H1 (cell line): ENCODE measurements at regions not wholly inside any gene's neighbourhood (a gene's known extent, or its start where the extent isn't known, plus 50 kb on each side); places are given as distances from the start of the nearest gene placed in this dataset.

ENCODE experiments used
- CTCF ChIA-PET: fragments of 300-600 bp; sonication (Branson Sonifier 250); formaldehyde crosslinking; loops from one replicate; lab custom pipeline; 2021; ENCODE audit not compliant: partially characterized antibody; lab: Charles Lee
- POLR2A ChIA-PET: fragments of 300-600 bp; sonication (Branson Sonifier 250); formaldehyde crosslinking; loops from one replicate; lab custom pipeline; 2021; ENCODE audit warnings: inconsistent platforms; ENCODE audit not compliant: partially characterized antibody; lab: Charles Lee
- DNase-seq, 2 experiments: peaks; one replicate each; pipeline versions ENCODE4 v3.0.0 to v3.0.0-alpha.2; 2010 to 2022; ENCODE audit warnings: low spot score in 2 of 2, low read depth in 1 of 2, mixed read lengths in 1 of 2
- FAIRE-seq: peaks from 2 replicates; lab custom pipeline; 2011; peaks lifted over from hg19 to GRCh38; lab: Jason Lieb, UNC
- H2AFZ ChIP-seq: 2 replicates; pipeline ENCODE4 v1.8.1; 2012; ENCODE audit warnings: low read length, inconsistent platforms
- H2AK5ac ChIP-seq: 2 replicates; pipeline ENCODE4 v1.6.1; 2013; ENCODE audit warnings: low read depth, low read length
- H2BK120ac ChIP-seq: replicated peaks from 2 replicates; pipeline ENCODE3; 2013; ENCODE audit warnings: low read depth, low read length, inconsistent platforms
- H2BK12ac ChIP-seq: 2 replicates; pipeline ENCODE4 v1.6.1; 2013; ENCODE audit warnings: low read depth, low read length
- H2BK15ac ChIP-seq: 2 replicates; pipeline ENCODE4 v1.6.1; 2013; ENCODE audit warnings: low read length
- H2BK20ac ChIP-seq: 2 replicates; pipeline ENCODE4 v1.6.1; 2013; ENCODE audit warnings: low read length
- H2BK5ac ChIP-seq: 2 replicates; pipeline ENCODE4 v1.6.1; 2013; ENCODE audit warnings: low read depth, low read length
- H3K14ac ChIP-seq: 2 replicates; pipeline ENCODE4 v1.6.1; 2013; ENCODE audit warnings: inconsistent platforms; ENCODE audit not compliant: insufficient read length
- H3K18ac ChIP-seq: 2 replicates; pipeline ENCODE4 v1.6.1; 2013; ENCODE audit warnings: low read length; ENCODE audit errors: extremely low read depth
- H3K23ac ChIP-seq: 2 replicates; pipeline ENCODE4 v1.6.1; 2013; ENCODE audit warnings: inconsistent platforms; ENCODE audit not compliant: insufficient read length
- H3K23me2 ChIP-seq: 2 replicates; pipeline ENCODE4 v1.6.1; 2013; ENCODE audit warnings: low read depth, low read length
- H3K27ac ChIP-seq: 2 replicates; pipeline ENCODE4 v1.6.1; 2011; ENCODE audit warnings: low read depth, low read length, inconsistent platforms
- H3K27me3 ChIP-seq, 4 experiments: replicated peaks in 1 of 4; 1 replicate in 1 of 4; 2 replicates in 3 of 4; pipeline versions ENCODE4 v1.6.1 to v1.8.1; 2011 to 2013; ENCODE audit warnings: low read length in 3 of 4, mild to moderate bottlenecking in 3 of 4, inconsistent platforms in 2 of 4, mixed read lengths in 2 of 4, moderate library complexity in 1 of 4; ENCODE audit not compliant: control insufficient read depth in 3 of 4, insufficient read depth in 3 of 4; ENCODE audit errors: extremely low read depth in 1 of 4
- H3K36me3 ChIP-seq, 4 experiments: 2 replicates each; pipeline versions ENCODE4 v1.6.1 to v1.8.1; 2011 to 2013; ENCODE audit warnings: mild to moderate bottlenecking in 4 of 4, low read length in 3 of 4, moderate library complexity in 2 of 4, control low read depth in 1 of 4, inconsistent platforms in 1 of 4; ENCODE audit not compliant: insufficient read depth in 4 of 4, control insufficient read depth in 2 of 4
- H3K4ac ChIP-seq: replicated peaks from 2 replicates; pipeline ENCODE3; 2013; ENCODE audit warnings: low read length, low read depth, mixed read lengths, inconsistent platforms; ENCODE audit not compliant: insufficient read length
- H3K4me1 ChIP-seq, 4 experiments: replicated peaks in 1 of 4; 1 replicate in 1 of 4; 2 replicates in 3 of 4; pipeline versions ENCODE4 v1.6.1 to v1.8.1; 2011 to 2013; ENCODE audit warnings: low read length in 3 of 4, inconsistent platforms in 2 of 4, mixed read lengths in 1 of 4; ENCODE audit not compliant: insufficient read depth in 4 of 4, control insufficient read depth in 3 of 4
- H3K4me2 ChIP-seq, 2 experiments: 2 replicates each; pipeline versions ENCODE4 v1.6.1 to v1.8.1; 2011 to 2013; ENCODE audit warnings: low read depth in 2 of 2, low read length in 2 of 2, control low read depth in 1 of 2, inconsistent platforms in 1 of 2, mild to moderate bottlenecking in 1 of 2; ENCODE audit not compliant: insufficient read depth in 1 of 2
- H3K4me3 ChIP-seq, 4 experiments: fragments of 200-600, 300-600 bp in 1 of 4; sonication (generic), shearing (Covaris generic), sonication (Bioruptor Twin) in 1 of 4; 2 replicates each; pipeline versions ENCODE4 v1.5.1 to v1.8.1; 2011 to 2016; ENCODE audit warnings: low read length in 4 of 4, low read depth in 3 of 4, control low read depth in 2 of 4, inconsistent platforms in 2 of 4, mild to moderate bottlenecking in 2 of 4, mixed read lengths in 1 of 4, moderate library complexity in 1 of 4; ENCODE audit not compliant: insufficient read depth in 2 of 4; ENCODE audit errors: extremely low read depth in 1 of 4
- H3K56ac ChIP-seq: replicated peaks from 2 replicates; pipeline ENCODE3; 2013; ENCODE audit warnings: low read depth, mild to moderate bottlenecking, mixed read lengths, low read length, inconsistent platforms; ENCODE audit not compliant: insufficient read length
- H3K79me1 ChIP-seq: 2 replicates; pipeline ENCODE4 v1.6.1; 2013; ENCODE audit warnings: low read depth, low read length, control low read depth
- H3K79me2 ChIP-seq, 2 experiments: 2 replicates each; pipeline versions ENCODE4 v1.6.1 to v1.8.1; 2012 to 2013; ENCODE audit warnings: low read length in 2 of 2, mild to moderate bottlenecking in 2 of 2, inconsistent platforms in 1 of 2; ENCODE audit not compliant: insufficient read depth in 2 of 2, control insufficient read depth in 1 of 2
- H3K9ac ChIP-seq, 4 experiments: replicated peaks in 1 of 4; 1 replicate in 1 of 4; 2 replicates in 3 of 4; pipeline versions ENCODE4 v1.6.1 to v1.8.1; 2011 to 2013; ENCODE audit warnings: low read depth in 3 of 4, low read length in 3 of 4, control low read depth in 2 of 4, mild to moderate bottlenecking in 2 of 4, moderate library complexity in 2 of 4, inconsistent platforms in 1 of 4; ENCODE audit errors: extremely low read depth in 1 of 4
- H3K9me3 ChIP-seq, 2 experiments: 2 replicates each; pipeline versions ENCODE4 v1.6.1 to v1.8.1; 2012 to 2013; ENCODE audit warnings: mild to moderate bottlenecking in 2 of 2, moderate library complexity in 2 of 2, control low read depth in 1 of 2, inconsistent platforms in 1 of 2, low read depth in 1 of 2, low read length in 1 of 2, mixed read lengths in 1 of 2; ENCODE audit not compliant: insufficient read depth in 2 of 2
- H4K20me1 ChIP-seq, 2 experiments: replicated peaks in 1 of 2; 2 replicates each; pipeline versions ENCODE3 to v1.8.1; 2011 to 2013; ENCODE audit warnings: inconsistent platforms in 2 of 2, low read length in 2 of 2, mild to moderate bottlenecking in 1 of 2; ENCODE audit not compliant: insufficient read depth in 2 of 2, control insufficient read depth in 1 of 2
- H4K5ac ChIP-seq: 2 replicates; pipeline ENCODE4 v1.6.1; 2013; ENCODE audit warnings: low read length, low read depth, mixed read lengths, inconsistent platforms; ENCODE audit not compliant: insufficient read length
- H4K8ac ChIP-seq: 2 replicates; pipeline ENCODE4 v1.8.0; 2013; ENCODE audit warnings: mild to moderate bottlenecking, moderate library complexity, low read length, inconsistent platforms; ENCODE audit not compliant: insufficient read depth; ENCODE audit errors: extremely low read depth
- H4K91ac ChIP-seq: replicated peaks from 2 replicates; pipeline ENCODE3; 2013; ENCODE audit warnings: low read length, mixed read lengths, inconsistent platforms; ENCODE audit not compliant: insufficient read length
- BCL11A ChIP-seq, 2 experiments: IDR thresholded peaks; one replicate each; pipeline ENCODE4 v1.6.1; 2011; ENCODE audit warnings: low read depth in 2 of 2, low read length in 2 of 2, mild to moderate bottlenecking in 2 of 2
- CEBPB ChIP-seq: IDR thresholded peaks from 2 replicates; pipeline ENCODE4 v1.6.1; 2012; ENCODE audit warnings: low read depth, low read length
- MAFK ChIP-seq: IDR thresholded peaks from 2 replicates; pipeline ENCODE4 v1.6.1; 2012; ENCODE audit warnings: low read depth, mild to moderate bottlenecking, improper control_type of control experiment, low read length
- SP1 ChIP-seq: IDR thresholded peaks from 2 replicates; pipeline ENCODE4 v1.6.1; 2011; ENCODE audit warnings: low read depth, low read length
- TEAD4 ChIP-seq: IDR thresholded peaks from 2 replicates; pipeline ENCODE4 v1.6.1; 2012; ENCODE audit warnings: low read depth, low read length, inconsistent platforms, mixed read lengths
- YY1 ChIP-seq: IDR thresholded peaks from 2 replicates; pipeline ENCODE4 v1.6.1; 2011; ENCODE audit warnings: low read depth, mild to moderate bottlenecking, low read length
- WGBS, 2 experiments: shearing (Covaris generic) in 1 of 2; methylation state at CpG; one replicate each; pipeline versions ENCODE4 v1.1.6 to v1.1.7; 2013 to 2015; ENCODE audit warnings: low lambda C conversion rate in 2 of 2, mixed read lengths in 2 of 2, inconsistent platforms in 1 of 2, low coverage in 1 of 2, missing lambda C conversion rate in 1 of 2; ENCODE audit not compliant: insufficient replicate concordance in 2 of 2, insufficient coverage in 1 of 2, insufficient read length in 1 of 2; ENCODE audit errors: extremely low coverage in 1 of 2, missing lambda C conversion rate in 1 of 2; 5-methylcytosine and 5-hydroxymethylcytosine counted together

DNA sequence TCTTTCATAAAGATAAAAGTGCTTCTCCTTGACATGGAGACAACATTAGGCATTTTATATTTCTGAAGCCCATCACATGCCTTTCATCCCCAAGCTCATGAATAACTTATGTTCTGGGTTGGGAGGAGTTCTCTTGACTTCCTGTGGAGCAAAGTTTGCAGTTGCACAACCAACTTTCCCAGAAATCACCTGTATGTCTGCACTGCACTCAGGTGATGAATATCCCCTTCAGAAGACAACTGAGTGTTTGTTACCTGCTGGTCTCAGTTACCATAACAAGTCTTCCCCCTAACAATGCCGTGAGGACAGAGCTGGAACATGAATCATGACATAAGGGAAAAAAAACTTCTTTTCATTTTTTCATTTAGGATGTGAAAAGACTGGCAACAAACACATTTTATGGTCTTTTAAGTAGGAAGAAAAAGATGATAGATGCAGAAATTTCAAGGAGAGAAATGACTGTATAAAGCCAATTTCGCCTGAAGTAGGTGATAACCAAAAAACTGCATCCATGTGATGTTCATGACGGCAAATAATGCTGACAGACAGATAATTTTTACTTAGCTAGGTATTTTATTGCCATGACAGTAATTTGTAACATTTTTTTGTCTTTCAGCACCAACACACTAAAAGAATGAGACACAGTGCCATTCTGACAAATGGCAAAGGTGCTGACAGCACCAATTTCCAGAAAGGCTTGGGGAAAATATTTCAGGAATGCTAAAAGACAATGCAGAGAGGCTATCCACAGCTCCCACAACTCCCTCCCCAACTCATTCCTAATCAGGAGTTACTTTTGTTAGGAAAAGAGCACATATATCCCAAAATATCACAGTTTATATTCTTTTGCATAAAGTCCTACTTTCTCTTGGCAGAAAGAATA is 656.3 kb downstream of the PRELID2 start:
- Histone ChIP-seq H3K4me2 (peak overlapping the region; percentile 24; a peak in 3 of 4 replicates), H4K91ac (no peak overlapping the region), H2BK20ac (no peak overlapping the region), H3K27ac (no peak overlapping the region), H3K18ac (no peak overlapping the region), H3K79me1 (no peaks in the 10 kb centered on the region), H3K4ac (no peak overlapping the region), H2BK120ac (no peak overlapping the region), H2BK5ac (peak overlapping the region; percentile 21; the same call in 1 of the 2 replicates), H3K9me3 (no peaks in the 10 kb centered on the region), H3K4me1 (peaks cover 0 to 21% (median 2%) of the 10 kb centered on the region in 4 experiments; a peak in 3 of 7 replicates), H4K5ac (peak overlapping the region; percentile 84), H3K56ac (no peak overlapping the region), H3K14ac (no peak overlapping the region), H3K79me2 (no peaks in the 10 kb centered on the region), H3K27me3 (no peaks in the 10 kb centered on the region), H3K23me2 (no peaks in the 10 kb centered on the region), H3K36me3 (no peaks in the 10 kb centered on the region), H2AK5ac (no peak overlapping the region), H3K23ac (no peak overlapping the region), H4K8ac (no peak overlapping the region), H2BK15ac (no peak overlapping the region), H3K9ac (no peak overlapping the region), H2AFZ (no peak overlapping the region), H4K20me1 (no peaks in the 10 kb centered on the region), H2BK12ac (no peak overlapping the region), H3K4me3 (peak overlapping the region in 1 of 4 experiments; percentile 23; a peak in 1 of 8 replicates)
- CTCF ChIA-PET = interaction anchor here (0.8 kb wide), 1 partner anchor 59 kb away, joined by 3 read pairs; no protein-coding TSS in a partner anchor
- FAIRE-seq (peak; percentile 80), DNase-seq (no peak)
- TF ChIP-seq SP1 (0 out of 2 replicates have a peak, but pooled peaks have one; percentile 19), MAFK (peak; percentile 56; the same call in 1 of the 2 replicates), TEAD4 (peak; percentile 94), BCL11A (IDR thresholded peaks at IDR 0.05; ENCODE audit: low read depth in 2 of 2, low read length in 2 of 2) (no peak), YY1 (no peak), CEBPB (peak; percentile 94)
- WGBS, 2 experiments = 51% methylated on average over 3 of the region's 3 CpGs; no CpG with 5 or more reads in 1 of the 2 experiments
- POLR2A ChIA-PET = no interaction called here
